Heart right ventricle (tissue), 16 donors: ENCODE measurements at regions not wholly inside any gene's neighbourhood (a gene's known extent, or its start where the extent isn't known, plus 50 kb on each side); places are given as distances from the start of the nearest gene placed in this dataset.

Experiments
- ATAC-seq, 8 donors: fragments of 200-7000 bp; cut with Tn5 transposase; one replicate each; pipeline ENCODE4 v1.9.1; 2020; ENCODE audit warnings: mild to moderate bottlenecking in 8 of 8, moderate library complexity in 8 of 8, moderate number of reproducible peaks in 1 of 8
- DNase-seq, 2 donors: peaks; one replicate each; pipeline ENCODE4 v3.0.0-alpha.2; 2020
- H3K27ac ChIP-seq, 10 donors: fragments of 200-600 bp; sonication (generic) in 2 of 10; one replicate each; pipeline versions ENCODE4 v1.5.0 to v1.8.0; 2020 to 2022; ENCODE audit warnings: mild to moderate bottlenecking in 3 of 10
- H3K27me3 ChIP-seq, 7 donors: fragments of 200-600 bp; one replicate each; pipeline ENCODE4 v1.8.0; 2021 to 2022; ENCODE audit warnings: mild to moderate bottlenecking in 2 of 7
- H3K36me3 ChIP-seq, 9 donors: fragments of 200-600 bp; sonication (generic) in 1 of 9; one replicate each; pipeline versions ENCODE4 v1.5.0 to v1.8.0; 2020 to 2022; ENCODE audit warnings: mild to moderate bottlenecking in 2 of 9
- H3K4me1 ChIP-seq, 9 donors: fragments of 200-600 bp; sonication (generic) in 1 of 9; one replicate each; pipeline versions ENCODE4 v1.5.0 to v1.8.0; 2020 to 2022; ENCODE audit warnings: mild to moderate bottlenecking in 4 of 9
- H3K4me3 ChIP-seq, 10 donors: fragments of 200-600 bp; sonication (generic) in 2 of 10; one replicate each; pipeline versions ENCODE4 v1.5.0 to v1.8.0; 2020 to 2022; ENCODE audit warnings: mild to moderate bottlenecking in 7 of 10, moderate library complexity in 2 of 10
- H3K9me3 ChIP-seq, 11 donors: fragments of 200-600 bp in 10 of 11; sonication (generic) in 2 of 11; one replicate each; pipeline versions ENCODE4 v1.5.0 to v1.8.0; 2013 to 2022; ENCODE audit warnings: mild to moderate bottlenecking in 2 of 11, control low read depth in 1 of 11, moderate library complexity in 1 of 11
- WGBS, 2 donors: extraction: QIAGEN DNeasy Blood & Tissue Kit; methylation state at CpG; one replicate each; pipeline ENCODE4 v1.1.7; 2013; ENCODE audit warnings: inconsistent platforms in 1 of 2; 5-methylcytosine and 5-hydroxymethylcytosine counted together
- intact Hi-C, 10 donors: fragments of 100-400 bp; cut with DNase I; formaldehyde crosslinking; loops; one replicate each; pipeline versions ENCODE4 v1.11.1 to v1.14.2; 2022
- TF ChIP-seq, protein P1 (sequence below), 9 donors: fragments of 200-600 bp; sonication (generic) in 2 of 9; IDR thresholded peaks; one replicate each; pipeline versions ENCODE4 v1.5.0 to v1.8.0; 2021 to 2022; ENCODE audit warnings: antibody characterized with exemption in 9 of 9, mild to moderate bottlenecking in 5 of 9, moderate library complexity in 1 of 9
- donor health status: Arrhythmogenic right ventricular cardiomyopathy.
- donor health status: ischemic (EF 13 %, LVEDD 7.1; RV severe dilation, severe dysfunction).
- donor health status: healthy with polysubstance abuse.
- donor health status: DM: no; HTN: yes; CAD: no.
- donor health status: DM: no; HTN: no; CAD: no.
- donor health status: ischemic (EF 25% LVEDD 6.9; RV normal size, moderate dysfunction).
- donor health status: ischemic (EF 25% LVEDD 5.7; RV mildly dilated, moderate dysfunction).
- donor health status: healthy.
- donor health status: DM: yes; HTN: yes; CAD: no.
- donor health status: Ischemic cardiomyopathy.
- donor health status: ischemic (EF 35%, LVEDD 5.7; RV mildly dilated, moderate dysfunction).
- donor health status: nonischemic (EF 11% LVEDD 7.7; RV severe dilation, severe dysfunction).
- donor health status: DM: yes; HTN: yes; CAD: no.
- donor health status: PGD.
- donor health status: ischemic (EF 29% LVEDD 5.4; RV normal size, mild dysfunction).
- donor health status: nonischemic (EF 23%, LVEDD 6.1; RV moderate dilation, normal function).

DNA sequence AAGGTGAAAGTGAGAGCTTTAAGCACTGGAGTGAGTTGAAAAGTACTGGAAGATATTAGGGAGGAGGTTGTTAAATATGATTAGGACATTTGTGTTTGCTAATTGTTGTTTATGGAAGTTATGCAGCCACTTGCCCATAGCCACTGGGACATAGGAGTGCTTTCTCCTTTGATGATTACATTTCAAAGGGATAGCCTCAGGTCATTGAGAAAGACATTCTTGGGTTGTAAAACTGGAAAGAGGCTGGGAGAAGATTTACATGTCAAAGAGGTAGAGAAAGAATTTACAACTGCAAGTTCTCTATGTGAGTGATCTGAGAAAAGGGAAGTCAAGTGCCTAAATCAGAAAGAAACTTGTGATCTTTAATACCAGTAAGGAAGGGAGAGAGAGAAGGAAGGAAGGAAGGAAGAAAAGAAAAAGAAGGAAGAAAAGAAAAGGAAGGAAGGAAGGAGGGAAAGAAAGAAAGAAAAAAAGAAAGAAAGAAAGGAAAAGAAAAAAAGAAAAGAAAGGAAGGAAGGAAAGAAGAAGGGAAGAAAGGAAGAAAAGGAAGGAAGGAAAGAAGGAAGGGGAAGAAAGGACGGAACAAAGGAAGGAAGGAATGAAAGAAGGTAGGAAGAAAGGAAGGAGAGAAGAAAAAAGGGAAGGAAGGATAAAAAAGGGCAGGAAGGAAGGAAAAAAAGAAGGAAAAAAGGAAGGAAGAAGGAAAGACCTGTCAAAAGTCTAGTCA lies 284.6 kb upstream of the DPYD start:
- no peak overlapping the region for H3K4me3 ChIP-seq
- no peaks in the 10 kb centered on the region for H3K36me3 ChIP-seq
- DNase-seq = no peak
- 55 to 67% methylated on average over 1 of the region's 1 CpG for WGBS, 2 donors
- no peaks in the 10 kb centered on the region for H3K4me1 ChIP-seq
- H3K27me3 ChIP-seq = no peaks in the 10 kb centered on the region
- H3K9me3 ChIP-seq = no peaks in the 10 kb centered on the region
- TF ChIP-seq, protein P1, sequence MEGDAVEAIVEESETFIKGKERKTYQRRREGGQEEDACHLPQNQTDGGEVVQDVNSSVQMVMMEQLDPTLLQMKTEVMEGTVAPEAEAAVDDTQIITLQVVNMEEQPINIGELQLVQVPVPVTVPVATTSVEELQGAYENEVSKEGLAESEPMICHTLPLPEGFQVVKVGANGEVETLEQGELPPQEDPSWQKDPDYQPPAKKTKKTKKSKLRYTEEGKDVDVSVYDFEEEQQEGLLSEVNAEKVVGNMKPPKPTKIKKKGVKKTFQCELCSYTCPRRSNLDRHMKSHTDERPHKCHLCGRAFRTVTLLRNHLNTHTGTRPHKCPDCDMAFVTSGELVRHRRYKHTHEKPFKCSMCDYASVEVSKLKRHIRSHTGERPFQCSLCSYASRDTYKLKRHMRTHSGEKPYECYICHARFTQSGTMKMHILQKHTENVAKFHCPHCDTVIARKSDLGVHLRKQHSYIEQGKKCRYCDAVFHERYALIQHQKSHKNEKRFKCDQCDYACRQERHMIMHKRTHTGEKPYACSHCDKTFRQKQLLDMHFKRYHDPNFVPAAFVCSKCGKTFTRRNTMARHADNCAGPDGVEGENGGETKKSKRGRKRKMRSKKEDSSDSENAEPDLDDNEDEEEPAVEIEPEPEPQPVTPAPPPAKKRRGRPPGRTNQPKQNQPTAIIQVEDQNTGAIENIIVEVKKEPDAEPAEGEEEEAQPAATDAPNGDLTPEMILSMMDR (IDR thresholded peaks at IDR 0.05) = no peak
- H3K27ac ChIP-seq = no peak overlapping the region
- intact Hi-C loops = no loop called here
- ATAC-seq = no peak

DNA sequence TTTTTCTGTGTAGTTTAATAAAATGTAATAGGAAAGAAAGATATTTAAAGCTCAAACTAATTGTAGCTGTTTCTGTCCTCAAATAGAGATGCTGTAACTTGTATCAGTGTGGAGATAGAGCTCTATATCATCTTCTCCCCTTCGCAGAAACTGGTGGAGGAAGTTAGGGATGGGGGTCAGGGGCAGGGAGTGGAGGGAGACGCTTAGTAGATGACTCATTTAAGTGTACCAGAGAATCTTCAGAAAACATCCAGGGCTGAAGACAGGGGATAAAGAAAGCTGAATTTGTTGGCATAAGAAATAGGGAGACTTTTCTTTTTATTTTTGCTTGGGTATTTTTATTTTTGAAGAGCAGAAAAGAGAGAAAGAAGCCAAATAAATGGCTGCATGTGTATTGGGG lies 282.6 kb upstream of the DPYD start:
- Histone ChIP-seq H3K27me3 (no peaks in the 10 kb centered on the region), H3K4me3 (no peak overlapping the region), H3K27ac (no peak overlapping the region), H3K36me3 (no peaks in the 10 kb centered on the region), H3K9me3 (no peaks in the 10 kb centered on the region), H3K4me1 (no peaks in the 10 kb centered on the region)
- intact Hi-C loops = no loop called here
- ATAC-seq (no peak), DNase-seq (no peak)
- 26 to 33% methylated on average over 2 of the region's 2 CpGs for WGBS, 2 donors
- TF ChIP-seq, protein P1 (IDR thresholded peaks at IDR 0.05) = no peak

DNA sequence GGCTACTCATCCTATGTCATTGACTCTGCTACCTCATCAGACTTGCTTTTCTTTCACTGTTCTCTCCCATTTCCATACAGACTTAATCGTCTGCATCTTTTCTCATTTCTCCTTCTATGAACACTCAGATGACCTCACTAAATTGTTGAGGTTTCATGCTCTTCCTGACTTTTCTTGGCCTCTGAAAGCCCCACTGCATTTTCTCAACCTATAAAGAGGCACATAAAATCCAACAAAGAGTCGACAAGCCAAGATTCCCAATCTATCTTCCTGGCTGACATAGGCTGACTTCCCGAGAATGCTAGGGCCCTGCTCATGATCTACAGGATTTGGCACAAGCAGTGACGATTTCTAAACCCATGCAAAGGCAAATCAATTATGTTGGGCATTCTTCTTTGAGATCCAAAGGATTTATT lies 280.8 kb upstream of the DPYD start:
- Histone ChIP-seq H3K9me3 (no peaks in the 10 kb centered on the region), H3K27ac (no peak overlapping the region), H3K4me1 (no peaks in the 10 kb centered on the region), H3K36me3 (no peaks in the 10 kb centered on the region), H3K27me3 (no peaks in the 10 kb centered on the region), H3K4me3 (no peak overlapping the region)
- TF ChIP-seq, protein P1 (IDR thresholded peaks at IDR 0.05) = no peak
- ATAC-seq (no peak), DNase-seq (no peak)
- 46% methylated on average over 4 of the region's 4 CpGs for WGBS, 2 donors
- intact Hi-C loops = no loop called here

DNA sequence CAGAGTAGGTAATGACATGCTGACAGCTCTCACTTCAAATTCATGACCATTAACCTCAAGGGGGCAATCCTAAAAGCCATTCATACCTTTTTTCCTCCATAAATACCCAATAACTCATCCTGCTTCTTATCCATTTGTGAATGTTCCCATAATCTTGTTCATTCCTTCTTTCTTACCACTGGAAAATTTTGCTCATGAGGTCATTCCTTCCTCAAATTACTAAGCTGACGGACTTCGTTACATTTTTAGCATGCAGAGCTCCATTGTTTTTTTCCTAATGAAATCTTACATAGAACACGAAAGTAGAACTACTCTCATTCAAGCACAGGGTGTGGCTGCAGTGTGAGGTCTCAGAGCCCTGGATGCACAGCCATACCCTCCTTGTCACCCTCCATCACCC lies 276.5 kb upstream of the DPYD start:
- 56 to 57% methylated on average over 3 of the region's 3 CpGs for WGBS, 2 donors
- no peaks in the 10 kb centered on the region for H3K36me3 ChIP-seq
- no peak overlapping the region for H3K4me3 ChIP-seq
- ATAC-seq (no peak), DNase-seq (no peak)
- H3K27me3 ChIP-seq = no peaks in the 10 kb centered on the region
- no peaks in the 10 kb centered on the region for H3K9me3 ChIP-seq
- H3K4me1 ChIP-seq = no peaks in the 10 kb centered on the region
- no peak overlapping the region for H3K27ac ChIP-seq
- TF ChIP-seq, protein P1 (IDR thresholded peaks at IDR 0.05) = no peak
- intact Hi-C loops = no loop called here
